HFFc6 (cell line): ENCODE measurements at regions not wholly inside any gene's neighbourhood (a gene's known extent, or its start where the extent isn't known, plus 50 kb on each side); places are given as distances from the start of the nearest gene placed in this dataset.

Experiments used
- DNase-seq: peaks from one replicate; pipeline ENCODE4 v3.0.0-alpha.2; 2018
- H3K27ac Mint-ChIP-seq: 2 replicates; pipeline ENCODE4 v1.8.0; 2020; ENCODE audit warnings: mild to moderate bottlenecking, mixed read lengths
- H3K27me3 Mint-ChIP-seq: 2 replicates; pipeline ENCODE4 v1.8.0; 2021; ENCODE audit warnings: mild to moderate bottlenecking, moderate library complexity, mixed read lengths; ENCODE audit not compliant: insufficient read depth
- H3K36me3 Mint-ChIP-seq: 2 replicates; pipeline ENCODE4 v1.8.0; 2021; ENCODE audit warnings: low read depth, mixed read lengths
- H3K4me1 Mint-ChIP-seq: 2 replicates; pipeline ENCODE4 v1.8.0; 2020; ENCODE audit warnings: low read depth, mixed read lengths
- H3K4me3 Mint-ChIP-seq: 2 replicates; pipeline ENCODE4 v1.8.0; 2020; ENCODE audit warnings: mild to moderate bottlenecking, moderate library complexity, mixed read lengths
- H3K9me3 Mint-ChIP-seq: 2 replicates; pipeline ENCODE4 v1.8.0; 2020; ENCODE audit warnings: mild to moderate bottlenecking, mixed read lengths
- CTCF ChIP-seq: fragments of 200-600 bp; sonication (generic); IDR thresholded peaks from 2 replicates; pipeline ENCODE4 v1.5.0; 2021; ENCODE audit warnings: antibody characterized with exemption, mild to moderate bottlenecking

- H3K36me3 Mint-ChIP-seq = no peaks in the 10 kb centered on the region
- H3K4me3 Mint-ChIP-seq = no peak overlapping the region
- no peak for DNase-seq
- no peak overlapping the region for H3K27ac Mint-ChIP-seq
- no peaks in the 10 kb centered on the region for H3K9me3 Mint-ChIP-seq
- peaks cover 48% of the 10 kb centered on the region for H3K4me1 Mint-ChIP-seq
- no peak for TF ChIP-seq CTCF
- no peaks in the 10 kb centered on the region for H3K27me3 Mint-ChIP-seq
Measured at GRCh38 chr6:105746509-105746908, 339.6 kb upstream of the PRDM1 start.

GRCh38 chr6:105746130-105746505, 340.0 kb upstream of the PRDM1 start:
- no peaks in the 10 kb centered on the region for H3K27me3 Mint-ChIP-seq
- no peaks in the 10 kb centered on the region for H3K36me3 Mint-ChIP-seq
- no peak for DNase-seq
- no peaks in the 10 kb centered on the region for H3K9me3 Mint-ChIP-seq
- TF ChIP-seq CTCF = no peak
- H3K4me3 Mint-ChIP-seq = no peak overlapping the region
- H3K27ac Mint-ChIP-seq = no peak overlapping the region
- peaks cover 52% of the 10 kb centered on the region for H3K4me1 Mint-ChIP-seq

- TF ChIP-seq CTCF = no peak
- Mint-ChIP-seq H3K9me3 (no peaks in the 10 kb centered on the region), H3K4me1 (peaks cover 57% of the 10 kb centered on the region), H3K4me3 (no peak overlapping the region), H3K27ac (no peak overlapping the region), H3K27me3 (no peaks in the 10 kb centered on the region), H3K36me3 (no peaks in the 10 kb centered on the region)
- no peak for DNase-seq
Measured at GRCh38 chr6:105745464-105746129, 340.5 kb upstream of the PRDM1 start.

GRCh38 chr6:105744815-105745214, 341.3 kb upstream of the PRDM1 start:
- Mint-ChIP-seq H3K27ac (no peak overlapping the region), H3K27me3 (no peaks in the 10 kb centered on the region), H3K9me3 (no peaks in the 10 kb centered on the region), H3K36me3 (no peaks in the 10 kb centered on the region), H3K4me1 (peaks cover 65% of the 10 kb centered on the region), H3K4me3 (no peak overlapping the region)
- TF ChIP-seq CTCF = no peak
- DNase-seq = no peak

- Mint-ChIP-seq H3K4me3 (no peak overlapping the region), H3K27me3 (no peaks in the 10 kb centered on the region), H3K27ac (no peak overlapping the region), H3K9me3 (no peaks in the 10 kb centered on the region), H3K4me1 (peaks cover 45% of the 10 kb centered on the region), H3K36me3 (no peaks in the 10 kb centered on the region)
- TF ChIP-seq CTCF = no peak
- DNase-seq = peak; percentile 11
Measured at GRCh38 chr6:105740946-105741645, 338.2 kb upstream of the PREP start.
